Body of pancreas (tissue), 4 donors: ENCODE measurements at regions not wholly inside any gene's neighbourhood (a gene's known extent, or its start where the extent isn't known, plus 50 kb on each side); places are given as distances from the start of the nearest gene placed in this dataset.

Source experiments
- ATAC-seq: fragments of 150-250 bp; one replicate; pipeline ENCODE4 v1.9.1; 2016
- DNase-seq, 4 donors: peaks; one replicate each; pipeline ENCODE4 v3.0.0-alpha.2; 2019
- H3K27ac ChIP-seq, 4 donors: fragments of 200-600 bp; sonication (generic); 1 replicate in 3 of 4; 2 replicates in 1 of 4; pipeline versions ENCODE4 v1.5.1 to v1.6.1; 2016 to 2019; ENCODE audit warnings: mild to moderate bottlenecking in 1 of 4, mixed read lengths in 1 of 4, moderate library complexity in 1 of 4
- H3K27me3 ChIP-seq, 2 donors: fragments of 200-600 bp; sonication (generic); one replicate each; pipeline ENCODE4 v1.6.0; 2016; ENCODE audit warnings: mild to moderate bottlenecking in 1 of 2
- H3K36me3 ChIP-seq, 2 donors: fragments of 200-600 bp; sonication (generic); replicated peaks in 1 of 2; 2 replicates each; pipeline ENCODE4 v1.5.1; 2016; ENCODE audit warnings: low read depth in 2 of 2; ENCODE audit not compliant: insufficient read depth in 1 of 2
- H3K4me1 ChIP-seq: fragments of 200-600 bp; sonication (generic); one replicate; pipeline ENCODE4 v1.6.0; 2016
- H3K4me3 ChIP-seq, 2 donors: fragments of 200-600 bp; sonication (generic); 1 replicate in 1 of 2; 2 replicates in 1 of 2; pipeline ENCODE4 v1.5.1; 2016 to 2019
- H3K9me3 ChIP-seq, 3 donors: fragments of 200-600 bp; sonication (generic); 1 replicate in 2 of 3; 2 replicates in 1 of 3; pipeline ENCODE4 v1.5.1; 2016
- POLR2A ChIP-seq, 3 donors: fragments of 450-650 bp; IDR thresholded peaks; one replicate each; pipeline ENCODE4 v1.6.1; 2016; ENCODE audit warnings: antibody characterized with exemption in 3 of 3, mild to moderate bottlenecking in 2 of 3
- WGBS, 2 donors: methylation state at CpG; one replicate each; pipeline ENCODE4 v1.1.5; 2017; 5-methylcytosine and 5-hydroxymethylcytosine counted together
- intact Hi-C: fragments of 100-400 bp; cut with DNase I; formaldehyde crosslinking; loops from one replicate; pipeline ENCODE4 v1.15.1; 2023
- TF ChIP-seq, protein P1 (sequence below), 7 experiments: fragments of 450-650 bp in 4 of 7; fragments of 200-600 bp in 3 of 7; sonication (generic) in 3 of 7; IDR thresholded peaks; one replicate each; pipeline ENCODE4 v1.5.1; 2016 to 2019; ENCODE audit warnings: antibody characterized with exemption in 7 of 7

GRCh38 chr14:25875475-25875874 is 722.4 kb downstream of the NOVA1 start:
- Histone ChIP-seq H3K27ac (no peak overlapping the region), H3K27me3 (no peaks in the 10 kb centered on the region), H3K4me1 (no peaks in the 10 kb centered on the region), H3K9me3 (no peaks in the 10 kb centered on the region), H3K36me3 (no peaks in the 10 kb centered on the region), H3K4me3 (no peak overlapping the region)
- intact Hi-C loops, result no loop called here
- DNase-seq (no peak), ATAC-seq (no peak)
- 71 to 75% methylated on average over 2 of the region's 2 CpGs for WGBS, 2 donors
- TF ChIP-seq POLR2A (IDR thresholded peaks at IDR 0.05), result no peak
- TF ChIP-seq, protein P1, sequence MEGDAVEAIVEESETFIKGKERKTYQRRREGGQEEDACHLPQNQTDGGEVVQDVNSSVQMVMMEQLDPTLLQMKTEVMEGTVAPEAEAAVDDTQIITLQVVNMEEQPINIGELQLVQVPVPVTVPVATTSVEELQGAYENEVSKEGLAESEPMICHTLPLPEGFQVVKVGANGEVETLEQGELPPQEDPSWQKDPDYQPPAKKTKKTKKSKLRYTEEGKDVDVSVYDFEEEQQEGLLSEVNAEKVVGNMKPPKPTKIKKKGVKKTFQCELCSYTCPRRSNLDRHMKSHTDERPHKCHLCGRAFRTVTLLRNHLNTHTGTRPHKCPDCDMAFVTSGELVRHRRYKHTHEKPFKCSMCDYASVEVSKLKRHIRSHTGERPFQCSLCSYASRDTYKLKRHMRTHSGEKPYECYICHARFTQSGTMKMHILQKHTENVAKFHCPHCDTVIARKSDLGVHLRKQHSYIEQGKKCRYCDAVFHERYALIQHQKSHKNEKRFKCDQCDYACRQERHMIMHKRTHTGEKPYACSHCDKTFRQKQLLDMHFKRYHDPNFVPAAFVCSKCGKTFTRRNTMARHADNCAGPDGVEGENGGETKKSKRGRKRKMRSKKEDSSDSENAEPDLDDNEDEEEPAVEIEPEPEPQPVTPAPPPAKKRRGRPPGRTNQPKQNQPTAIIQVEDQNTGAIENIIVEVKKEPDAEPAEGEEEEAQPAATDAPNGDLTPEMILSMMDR (IDR thresholded peaks at IDR 0.05), result no peak

- Histone ChIP-seq H3K9me3 (no peaks in the 10 kb centered on the region), H3K4me3 (no peak overlapping the region), H3K4me1 (no peaks in the 10 kb centered on the region), H3K27me3 (no peaks in the 10 kb centered on the region), H3K27ac (no peak overlapping the region), H3K36me3 (no peaks in the 10 kb centered on the region)
- DNase-seq (no peak), ATAC-seq (no peak)
- WGBS, 2 donors, result 64 to 72% methylated on average over 3 of the region's 3 CpGs
- no peak for TF ChIP-seq POLR2A (IDR thresholded peaks at IDR 0.05)
- TF ChIP-seq, protein P1 (IDR thresholded peaks at IDR 0.05), result no peak
- intact Hi-C loops, result no loop called here
Measured at GRCh38 chr14:25869854-25870253, 728.0 kb downstream of the NOVA1 start.

- DNase-seq, result no peak
- WGBS, 2 donors, result 45 to 53% methylated on average over 6 of the region's 6 CpGs
- H3K36me3 ChIP-seq, result no peaks in the 10 kb centered on the region
- no peaks in the 10 kb centered on the region for H3K4me1 ChIP-seq
- no peak for ATAC-seq
- intact Hi-C loops, result no loop called here
- no peak overlapping the region for H3K4me3 ChIP-seq
- no peaks in the 10 kb centered on the region for H3K9me3 ChIP-seq
- no peak overlapping the region for H3K27ac ChIP-seq
- no peaks in the 10 kb centered on the region for H3K27me3 ChIP-seq
- TF ChIP-seq, protein P1 (IDR thresholded peaks at IDR 0.05), result no peak
- no peak for TF ChIP-seq POLR2A (IDR thresholded peaks at IDR 0.05)
Measured at GRCh38 chr14:25868521-25869314, 729.1 kb downstream of the NOVA1 start.

GRCh38 chr14:25861406-25861805 is 736.4 kb downstream of the NOVA1 start:
- H3K4me3 ChIP-seq, result no peak overlapping the region
- no peaks in the 10 kb centered on the region for H3K9me3 ChIP-seq
- H3K4me1 ChIP-seq, result no peaks in the 10 kb centered on the region
- DNase-seq, result no peak
- intact Hi-C loops, result no loop called here
- H3K27me3 ChIP-seq, result no peaks in the 10 kb centered on the region
- H3K27ac ChIP-seq, result no peak overlapping the region
- no peak for ATAC-seq
- H3K36me3 ChIP-seq, result no peaks in the 10 kb centered on the region
- 36 to 48% methylated on average over 1 of the region's 1 CpG for WGBS, 2 donors
- no peak for TF ChIP-seq POLR2A (IDR thresholded peaks at IDR 0.05)
- TF ChIP-seq, protein P1 (IDR thresholded peaks at IDR 0.05), result no peak

DNA sequence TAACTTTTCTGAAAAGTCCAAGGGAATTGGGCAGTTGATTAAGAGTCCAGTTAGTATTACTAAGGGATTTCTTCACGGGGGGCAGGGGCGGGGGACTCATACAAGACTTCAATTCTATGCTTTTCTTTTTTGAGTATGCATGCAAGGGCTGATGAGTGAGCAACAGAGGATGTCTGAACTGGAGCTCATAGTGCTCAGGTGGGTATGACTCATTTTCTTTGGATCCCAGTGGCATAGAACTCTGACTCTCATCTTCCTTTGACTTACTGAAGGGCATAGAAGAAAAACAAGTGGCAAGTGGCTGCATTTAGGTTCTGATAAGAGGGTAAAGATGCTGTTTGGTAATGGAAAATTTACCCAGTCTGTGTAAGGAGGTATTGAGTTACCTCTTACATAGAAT is 749.2 kb downstream of the NOVA1 start:
- DNase-seq, result no peak
- Histone ChIP-seq H3K27me3 (no peaks in the 10 kb centered on the region), H3K36me3 (no peaks in the 10 kb centered on the region), H3K27ac (no peak overlapping the region), H3K4me3 (no peak overlapping the region), H3K4me1 (no peaks in the 10 kb centered on the region), H3K9me3 (no peaks in the 10 kb centered on the region)
- no peak for TF ChIP-seq POLR2A (IDR thresholded peaks at IDR 0.05)
- WGBS, 2 donors, result 45 to 64% methylated on average over 2 of the region's 2 CpGs
- no peak for ATAC-seq
- intact Hi-C loops, result no loop called here
